ENCODE measurements at regions not wholly inside any gene's neighbourhood (a gene's known extent, or its start where the extent isn't known, plus 50 kb on each side); places are given as distances from the start of the nearest gene placed in this dataset.

DNA sequence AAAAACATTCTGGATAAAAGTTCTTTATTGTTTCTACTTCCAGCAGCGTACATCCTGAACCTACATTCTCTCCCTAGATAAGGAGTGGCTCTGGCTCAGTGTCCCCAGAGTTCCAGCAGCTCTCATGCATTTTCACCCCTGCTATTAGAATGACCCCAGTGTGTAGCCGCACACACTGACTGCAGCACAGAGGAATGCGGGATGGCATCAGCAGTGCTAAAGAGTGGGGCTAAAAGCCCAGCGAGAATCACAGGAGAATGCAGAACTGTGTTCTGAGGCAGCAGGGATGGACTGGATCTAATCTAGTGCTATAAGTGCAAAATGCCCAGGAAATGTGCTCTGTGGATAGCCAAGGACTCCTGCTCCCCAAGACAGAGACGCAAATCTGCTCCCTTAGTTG is 66.4 kb upstream of the TJP1 start:
- TF ChIP-seq CTCF (IDR thresholded peaks at IDR 0.05) (no peak), POLR2AphosphoS5 (IDR thresholded peaks at IDR 0.05) (no peak), POLR2A (IDR thresholded peaks at IDR 0.05) (no peak)

Data from transverse colon (tissue), 4 donors.